GM21825 (cell line): ENCODE measurements at regions not wholly inside any gene's neighbourhood (a gene's known extent, or its start where the extent isn't known, plus 50 kb on each side); places are given as distances from the start of the nearest gene placed in this dataset.

Source experiments
- ATAC-seq: cut with Tn5 transposase; IDR thresholded peaks from one replicate; pipeline ENCODE4 v1.9.1; 2021; ENCODE audit warnings: mild to moderate bottlenecking, moderate library complexity; ENCODE audit not compliant: unreplicated experiment

GRCh38 chr20:11031300-11031699, 357.5 kb upstream of the JAG1 start:
- ATAC-seq = no peak

- no peak for ATAC-seq
These were observed 358.8 kb upstream of the JAG1 start for GRCh38 chr20:11032611-11033010.

GRCh38 chr20:11034025-11034424, 360.2 kb upstream of the JAG1 start:
- ATAC-seq = no peak

- no peak for ATAC-seq
These were observed 361.4 kb upstream of the JAG1 start for GRCh38 chr20:11035211-11035610.

- no peak for ATAC-seq
These were observed 367.6 kb upstream of the JAG1 start for GRCh38 chr20:11041396-11041795.

GRCh38 chr20:11043001-11043400, 369.2 kb upstream of the JAG1 start:
- no peak for ATAC-seq

GRCh38 chr20:11044561-11044960, 370.8 kb upstream of the JAG1 start:
- no peak for ATAC-seq

- ATAC-seq = no peak
These were observed 371.8 kb upstream of the JAG1 start for GRCh38 chr20:11045412-11046175.

- no peak for ATAC-seq
These were observed 373.8 kb upstream of the JAG1 start for GRCh38 chr20:11047559-11047958.

GRCh38 chr20:11048739-11049138, 374.9 kb upstream of the JAG1 start:
- no peak for ATAC-seq

- no peak for ATAC-seq
These were observed 376.6 kb upstream of the JAG1 start for GRCh38 chr20:11050350-11050749.

- ATAC-seq = no peak
These were observed 377.3 kb upstream of the JAG1 start for GRCh38 chr20:11051136-11051535.

GRCh38 chr20:11053310-11053709, 379.5 kb upstream of the JAG1 start:
- no peak for ATAC-seq

- ATAC-seq = no peak
These were observed 380.6 kb upstream of the JAG1 start for GRCh38 chr20:11054266-11054993.

GRCh38 chr20:11056414-11056813, 382.6 kb upstream of the JAG1 start:
- no peak for ATAC-seq

GRCh38 chr20:11057624-11058023, 383.8 kb upstream of the JAG1 start:
- ATAC-seq = no peak

- no peak for ATAC-seq
These were observed 385.9 kb upstream of the JAG1 start for GRCh38 chr20:11059659-11060058.

- ATAC-seq = no peak
These were observed 386.8 kb upstream of the JAG1 start for GRCh38 chr20:11060423-11061185.

- no peak for ATAC-seq
These were observed 389.6 kb upstream of the JAG1 start for GRCh38 chr20:11063444-11063843.

- ATAC-seq = no peak
These were observed 391.1 kb upstream of the JAG1 start for GRCh38 chr20:11064946-11065345.

- ATAC-seq = no peak
These were observed 393.6 kb upstream of the JAG1 start for GRCh38 chr20:11067359-11067758.

GRCh38 chr20:11072982-11073381, 399.2 kb upstream of the JAG1 start:
- ATAC-seq = no peak
